NCI-H82 treated with DMSO at 0.1 percent for 48 hours (cell line): ENCODE measurements at regions not wholly inside any gene's neighbourhood (a gene's known extent, or its start where the extent isn't known, plus 50 kb on each side); places are given as distances from the start of the nearest gene placed in this dataset.

Experiments
- DNase-seq: peaks from one replicate; lab custom pipeline; 2025; ENCODE audit not compliant: unreplicated experiment; lab: John Stamatoyannopoulos, UW

DNA sequence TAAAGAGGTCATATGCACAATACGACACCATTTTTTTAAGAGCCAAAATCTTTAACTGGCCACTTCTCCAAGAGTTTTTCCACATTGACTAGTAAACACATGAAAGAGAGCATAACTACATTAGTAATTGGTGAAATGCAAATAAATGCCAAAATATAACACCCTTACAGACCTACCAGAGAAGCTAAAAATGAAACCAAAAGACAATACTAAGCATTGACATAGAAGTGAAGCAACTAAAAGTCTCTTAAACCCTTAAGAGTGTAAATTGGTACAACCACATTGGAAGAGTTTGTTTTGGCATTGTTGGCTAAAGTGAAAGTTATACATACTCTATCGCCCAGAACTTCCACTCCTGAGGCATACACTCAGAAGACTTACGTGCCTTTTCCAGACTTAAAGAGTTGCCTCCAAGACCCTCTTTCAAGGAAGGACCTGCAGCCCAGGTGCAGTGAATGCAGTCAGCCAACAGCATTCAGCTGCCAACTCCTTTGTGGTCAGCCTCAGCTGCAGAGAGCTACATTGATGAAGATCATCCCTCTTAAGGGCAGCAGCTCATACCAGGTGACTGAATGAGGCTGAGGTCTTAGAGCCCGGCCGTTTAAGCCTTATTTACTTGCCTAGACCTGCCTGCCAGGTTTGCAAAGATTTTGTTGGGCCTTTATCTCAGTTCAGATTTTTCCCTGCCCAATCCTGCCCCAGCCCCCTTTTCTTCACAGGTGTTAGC lies 839.1 kb upstream of the ADGRL2 start:
- DNase-seq, result no peak

DNA sequence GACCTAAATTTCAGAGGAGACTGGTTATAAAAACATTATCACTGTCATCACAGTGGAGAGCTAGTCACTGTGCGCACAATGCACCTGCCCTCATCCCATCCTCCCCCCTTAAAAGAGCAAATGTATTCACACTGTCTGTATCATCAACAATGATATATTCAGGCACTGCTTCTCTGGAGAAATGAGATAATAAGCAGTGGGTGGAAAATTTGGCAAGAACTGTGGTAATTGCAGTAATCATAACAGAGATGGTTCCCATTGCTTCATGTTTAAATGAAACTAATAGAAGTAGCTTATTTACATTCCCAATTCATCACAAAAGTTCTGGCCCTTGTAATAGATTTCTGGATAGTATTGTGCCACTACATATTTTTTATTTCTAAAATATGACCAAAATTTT lies 867.4 kb upstream of the ADGRL2 start:
- DNase-seq, result no peak

GRCh38 chr1:80931178-80931577 lies 869.6 kb upstream of the ADGRL2 start:
- no peak for DNase-seq

DNA sequence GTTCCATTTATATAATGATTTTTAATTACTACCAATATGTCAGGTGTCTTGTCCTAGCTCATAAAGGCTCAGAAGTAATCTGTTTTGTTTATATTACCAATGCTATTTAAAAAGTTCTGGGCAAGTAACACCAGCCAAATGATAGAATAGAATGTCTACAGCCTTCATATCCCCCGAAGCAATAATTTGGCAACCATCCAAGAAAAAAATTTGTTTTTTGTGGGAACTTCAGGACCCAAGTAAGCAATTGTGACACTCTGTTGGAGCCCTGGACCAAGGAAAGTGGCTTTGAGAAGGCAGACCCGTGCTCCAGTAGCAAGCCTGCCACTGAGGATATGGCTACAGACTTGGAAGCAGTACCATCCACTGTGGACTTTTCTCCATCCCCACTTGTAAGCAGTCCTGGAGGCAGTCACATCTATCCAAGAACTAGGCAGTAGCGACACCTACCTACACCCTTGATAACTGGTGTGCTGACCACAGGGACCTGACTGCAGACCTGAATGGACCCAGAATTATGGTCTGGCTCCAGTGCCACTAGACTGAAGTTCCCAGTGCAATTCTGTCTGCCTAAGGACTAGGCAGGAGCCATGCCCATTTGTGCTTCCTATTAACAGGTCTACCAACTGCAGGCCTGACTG lies 870.7 kb upstream of the ADGRL2 start:
- no peak for DNase-seq

DNA sequence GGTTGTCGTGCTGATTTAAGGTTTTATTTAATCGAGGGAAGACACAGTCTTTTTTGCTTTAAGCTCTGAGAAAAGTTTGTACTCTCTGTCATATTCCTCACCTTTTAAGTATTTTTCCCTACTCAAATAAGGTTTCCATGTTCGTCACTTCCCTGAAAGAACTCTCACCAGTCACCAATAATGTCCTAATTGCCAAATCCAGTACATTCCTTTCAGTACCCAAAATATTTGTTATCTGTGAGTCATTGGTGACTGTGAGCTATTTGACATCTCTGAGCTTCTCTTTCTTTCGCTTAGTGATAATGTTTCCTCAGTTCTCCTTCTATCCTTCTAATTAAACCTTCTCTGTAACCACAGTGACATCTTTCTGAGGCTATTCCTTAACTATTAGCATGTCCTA lies 874.2 kb upstream of the ADGRL2 start:
- DNase-seq, result no peak

- no peak for DNase-seq
These were observed 875.5 kb upstream of the ADGRL2 start for GRCh38 chr1:80925130-80925805.

DNA sequence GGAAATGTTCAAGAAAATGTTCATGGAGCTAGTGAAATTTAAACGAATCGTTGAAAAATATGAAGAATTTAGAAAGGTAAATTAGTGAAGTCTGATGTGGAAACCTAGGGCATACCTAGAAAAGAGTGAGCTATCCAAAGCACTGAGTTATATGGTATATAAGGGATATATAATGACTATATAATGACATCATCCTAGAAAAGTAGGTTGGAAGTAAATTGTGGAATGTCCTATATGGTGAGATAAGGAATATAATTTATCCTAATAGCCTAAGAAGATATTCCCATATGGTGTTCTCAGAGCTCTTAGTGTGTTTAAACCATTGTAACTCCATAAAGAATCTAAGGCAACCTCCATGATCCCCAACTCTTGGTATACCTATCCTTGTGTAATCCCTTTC lies 876.4 kb upstream of the ADGRL2 start:
- DNase-seq, result no peak

DNA sequence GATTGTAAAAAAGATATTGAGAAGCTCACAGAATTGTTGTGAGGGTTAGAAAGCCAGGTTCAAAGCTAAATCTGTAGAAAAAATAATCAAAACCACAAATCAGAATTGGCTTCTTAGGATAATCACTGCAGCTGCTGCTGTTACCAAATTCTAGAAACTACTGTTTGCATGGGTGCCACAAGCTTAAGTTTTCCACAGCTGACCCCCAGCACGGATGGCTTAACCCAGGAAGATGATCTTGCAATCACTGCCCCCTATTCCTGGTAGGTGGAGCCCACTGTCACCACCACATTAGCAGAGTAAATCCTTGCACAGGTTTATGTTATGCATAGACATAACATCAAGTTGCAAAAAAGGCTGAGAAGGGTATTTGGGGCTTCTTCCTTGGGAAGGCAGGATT lies 877.8 kb upstream of the ADGRL2 start:
- no peak for DNase-seq

- no peak for DNase-seq
These were observed 881.3 kb upstream of the ADGRL2 start for GRCh38 chr1:80919426-80919825.

- no peak for DNase-seq
These were observed 882.4 kb upstream of the ADGRL2 start for GRCh38 chr1:80918380-80918779.

DNA sequence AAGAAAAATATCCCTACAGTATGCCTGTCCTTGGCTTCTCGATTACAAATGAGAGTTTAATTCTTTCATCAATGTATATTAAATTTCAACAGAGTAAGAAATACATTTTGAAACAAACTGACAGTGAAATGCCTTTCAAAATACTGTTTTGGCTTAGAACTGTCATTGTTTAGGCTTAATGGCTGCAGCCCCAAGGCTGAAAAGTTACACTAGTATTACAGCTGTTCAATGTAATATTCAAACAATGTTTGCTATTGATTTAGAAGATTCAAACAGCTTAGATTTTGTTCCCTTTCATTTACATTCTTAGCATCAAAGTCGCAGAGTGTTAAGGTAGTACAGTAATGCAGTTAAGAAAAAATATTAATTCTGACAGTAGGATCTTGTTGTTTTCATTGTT lies 882.9 kb upstream of the ADGRL2 start:
- no peak for DNase-seq

- DNase-seq, result no peak
These were observed 883.5 kb upstream of the ADGRL2 start for GRCh38 chr1:80917225-80917624.

GRCh38 chr1:80915491-80915890 lies 885.2 kb upstream of the ADGRL2 start:
- no peak for DNase-seq

- no peak for DNase-seq
These were observed 890.3 kb upstream of the ADGRL2 start for GRCh38 chr1:80910426-80910825.

DNA sequence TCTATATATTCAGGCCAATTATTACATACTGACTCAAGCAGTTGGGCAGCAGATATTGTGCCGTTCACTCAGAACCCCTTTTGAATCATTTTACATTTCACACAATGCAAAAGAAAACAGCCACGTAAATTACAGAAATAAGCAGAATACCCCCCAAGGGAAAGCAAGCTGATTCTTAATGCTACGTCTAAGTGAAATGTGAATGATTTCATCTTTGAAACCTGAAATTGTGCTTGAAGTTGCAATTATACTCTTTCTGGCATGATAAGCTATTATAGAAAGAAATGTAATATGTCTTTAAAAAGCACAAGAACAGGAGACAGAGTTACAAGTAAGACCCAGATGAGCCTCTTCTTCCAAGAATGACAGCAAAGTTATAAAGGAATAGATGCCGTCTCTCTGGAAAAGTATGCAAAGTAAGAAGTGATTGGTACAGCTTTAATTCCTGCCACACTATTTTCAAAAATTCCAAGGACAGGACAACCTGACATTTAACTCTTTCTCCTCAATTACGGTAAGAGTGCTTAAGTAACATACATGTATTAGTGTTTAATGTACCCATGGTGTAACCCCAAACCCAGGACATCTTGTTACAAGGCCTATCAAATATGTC lies 891.5 kb upstream of the ADGRL2 start:
- DNase-seq, result no peak

DNA sequence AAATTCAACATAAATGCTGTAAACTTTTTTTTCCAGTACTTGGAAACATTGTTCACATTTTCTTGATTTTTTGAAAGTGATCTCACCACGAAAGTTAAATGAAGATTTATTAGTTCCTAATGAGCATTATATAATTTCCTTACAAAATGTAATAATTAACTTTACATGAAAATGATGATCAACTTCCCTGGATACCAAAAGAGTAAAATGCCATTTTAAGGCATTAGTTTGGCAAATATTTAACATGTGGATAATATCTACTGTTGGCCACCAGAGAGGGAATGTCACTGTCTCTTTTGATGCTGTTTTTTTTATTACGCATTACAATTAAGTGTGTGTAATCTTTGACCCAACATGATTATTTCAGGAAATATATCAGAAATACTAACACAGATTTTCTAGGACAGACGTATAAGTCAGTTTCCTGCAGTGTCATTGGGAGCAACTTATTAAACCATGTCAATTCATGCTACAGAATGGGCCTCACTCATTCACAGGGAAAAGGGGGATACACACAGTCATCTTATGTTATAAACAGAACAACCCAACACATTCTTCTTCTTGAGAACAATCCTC lies 903.9 kb upstream of the ADGRL2 start:
- no peak for DNase-seq

DNA sequence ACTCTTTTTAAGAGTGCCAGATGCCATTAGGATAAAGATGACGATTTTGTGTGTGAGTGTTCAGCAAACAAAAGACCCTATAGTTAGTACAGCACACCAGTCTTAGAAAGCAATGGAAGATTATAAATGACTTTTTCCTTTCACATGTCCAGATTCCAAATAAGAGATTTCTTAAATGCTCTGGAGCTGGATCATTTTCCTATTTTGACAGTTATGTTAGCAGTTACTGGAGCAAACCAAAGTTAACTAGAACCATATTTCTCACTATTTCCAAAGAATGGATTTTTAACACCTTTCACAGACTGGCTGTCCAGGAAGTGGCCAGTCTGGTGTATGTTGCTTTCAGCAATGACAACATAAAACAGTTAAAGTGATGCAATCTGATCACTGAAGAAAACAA lies 905.8 kb upstream of the ADGRL2 start:
- DNase-seq, result no peak

GRCh38 chr1:80893115-80893514 lies 907.6 kb upstream of the ADGRL2 start:
- DNase-seq, result no peak

GRCh38 chr1:80892539-80892938 lies 908.2 kb upstream of the ADGRL2 start:
- no peak for DNase-seq

DNA sequence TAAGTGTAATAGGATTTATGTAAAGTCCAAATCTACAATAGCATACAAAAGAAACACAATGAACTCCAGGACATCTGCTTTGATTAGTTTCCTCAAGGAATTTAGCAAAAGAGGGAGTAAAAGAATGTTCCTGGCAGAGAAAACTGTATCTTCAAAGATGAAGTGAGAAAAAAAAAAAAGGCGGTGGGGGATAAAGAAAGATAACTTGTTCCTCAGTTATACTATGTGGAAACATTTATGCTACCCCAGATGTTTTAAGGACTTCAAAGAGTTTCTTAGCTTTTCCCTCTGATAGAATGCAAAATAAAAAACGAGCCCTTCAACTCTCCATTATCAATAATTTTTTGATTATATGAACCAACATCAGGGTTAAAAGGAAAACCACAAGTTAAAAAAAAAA lies 908.9 kb upstream of the ADGRL2 start:
- no peak for DNase-seq

DNA sequence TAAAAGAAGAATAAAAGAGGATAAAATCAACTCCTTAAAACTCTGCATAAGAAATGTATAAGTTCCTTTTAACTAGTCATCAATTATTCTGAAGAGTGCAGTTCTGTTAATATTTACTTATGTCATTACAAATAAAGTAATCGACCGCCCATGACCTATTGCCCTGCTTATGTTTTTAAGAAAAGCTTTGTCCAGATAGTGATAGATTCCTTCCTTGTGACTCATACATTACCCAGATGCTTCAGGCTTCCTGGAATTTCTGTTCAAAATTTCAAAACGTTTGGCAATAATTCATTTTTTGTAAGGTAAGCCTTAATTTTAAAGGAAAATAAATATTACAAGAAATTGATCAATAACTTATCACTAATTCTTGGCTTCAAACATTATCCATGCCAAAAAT lies 918.2 kb upstream of the ADGRL2 start:
- DNase-seq, result no peak

DNA sequence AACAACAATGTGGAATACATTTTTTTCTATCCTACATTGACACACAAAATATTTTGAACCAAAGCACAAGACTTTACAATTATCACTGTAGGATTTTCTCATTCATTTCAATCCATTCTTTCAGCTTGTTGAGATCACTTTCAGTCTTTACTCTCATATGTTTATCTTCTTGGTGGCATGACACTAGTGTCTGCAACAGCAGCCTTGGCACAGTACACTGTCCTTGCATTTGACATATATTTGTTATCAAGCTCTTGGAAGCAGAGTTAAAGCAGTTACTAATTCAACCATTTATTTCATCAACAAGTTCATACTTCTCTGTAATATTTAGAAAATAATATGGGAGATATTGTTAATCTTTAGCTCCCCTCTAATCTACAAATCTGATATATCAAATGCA lies 922.4 kb upstream of the ADGRL2 start:
- DNase-seq, result no peak
